NCI-H748 treated with DMSO at 0.1 percent for 48 hours (cell line): ENCODE measurements at regions not wholly inside any gene's neighbourhood (a gene's known extent, or its start where the extent isn't known, plus 50 kb on each side); places are given as distances from the start of the nearest gene placed in this dataset.
"Not testable (repeated sequence)": the region's sequence is repeated elsewhere in the genome, so short reads cannot be mapped to it uniquely, and the experiment has no call there.

Experiments
- DNase-seq: peaks from one replicate; lab custom pipeline; 2025; lab: John Stamatoyannopoulos, UW

DNA sequence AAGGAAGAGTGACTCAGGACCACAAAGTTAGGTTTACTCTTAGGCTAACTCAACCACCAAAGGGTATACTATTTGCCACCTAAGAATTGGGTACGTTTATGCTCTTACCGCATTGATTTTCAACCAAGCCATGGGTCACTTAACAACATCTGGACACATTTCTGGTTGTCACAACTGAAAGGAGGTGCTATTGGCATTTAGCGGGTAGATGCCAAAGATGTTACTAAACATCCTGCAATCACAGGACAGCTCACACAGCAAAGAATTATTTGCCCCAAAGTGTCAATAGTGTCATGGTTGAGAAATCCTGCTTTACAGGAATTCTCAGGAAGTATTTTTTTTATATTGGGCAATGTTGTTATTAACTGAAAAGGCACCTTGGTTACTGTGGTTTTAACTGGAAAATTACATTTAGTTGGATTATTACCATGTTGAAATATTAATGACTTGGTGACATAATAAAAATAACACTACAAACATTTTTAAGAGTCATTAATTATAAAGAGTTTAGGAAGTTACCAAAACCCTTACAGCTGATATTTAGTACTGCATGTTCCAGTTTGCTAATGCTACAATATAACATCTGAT lies 185.0 kb upstream of the TMEM196 start:
- no peak for DNase-seq

DNA sequence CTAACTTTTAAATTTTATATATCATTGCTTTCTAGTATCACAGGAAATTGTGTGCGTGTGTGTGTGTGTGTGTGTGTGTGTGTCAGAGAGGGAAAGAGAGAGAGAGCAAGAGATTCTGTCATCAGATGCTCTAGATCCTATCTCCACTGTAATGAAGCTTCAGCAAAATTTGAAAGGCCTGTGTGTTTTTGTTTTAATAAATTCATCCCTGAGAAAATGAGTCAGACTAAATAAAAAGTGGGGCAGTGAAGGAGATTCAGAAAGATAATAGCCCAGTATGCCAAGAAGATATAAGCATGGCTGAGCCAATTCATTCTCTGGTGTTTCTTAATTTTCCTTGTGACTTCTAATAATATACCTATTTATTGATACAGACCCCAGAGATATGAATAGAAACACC lies 184.2 kb upstream of the TMEM196 start:
- DNase-seq, result no peak

DNA sequence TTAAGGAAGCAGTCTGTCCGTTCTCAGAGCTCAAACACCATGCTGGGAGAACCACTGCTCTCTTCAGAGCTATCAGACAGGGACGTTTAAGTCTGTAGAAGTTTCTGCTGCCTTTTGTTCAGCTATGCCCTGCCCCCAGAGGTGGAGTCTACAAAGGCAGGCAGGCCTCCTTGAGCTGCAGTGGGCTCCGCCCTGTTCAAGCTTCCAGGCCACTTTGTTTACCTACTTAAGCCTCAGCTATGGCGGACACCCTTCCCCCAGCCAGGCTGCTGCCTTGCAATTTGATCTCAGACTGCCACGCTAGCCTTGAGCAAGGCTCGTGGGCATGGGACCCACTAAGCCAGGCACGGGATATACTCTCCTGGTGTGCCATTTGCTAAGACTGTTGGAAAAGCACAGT lies 180.7 kb upstream of the TMEM196 start:
- not testable (repeated sequence) for DNase-seq

DNA sequence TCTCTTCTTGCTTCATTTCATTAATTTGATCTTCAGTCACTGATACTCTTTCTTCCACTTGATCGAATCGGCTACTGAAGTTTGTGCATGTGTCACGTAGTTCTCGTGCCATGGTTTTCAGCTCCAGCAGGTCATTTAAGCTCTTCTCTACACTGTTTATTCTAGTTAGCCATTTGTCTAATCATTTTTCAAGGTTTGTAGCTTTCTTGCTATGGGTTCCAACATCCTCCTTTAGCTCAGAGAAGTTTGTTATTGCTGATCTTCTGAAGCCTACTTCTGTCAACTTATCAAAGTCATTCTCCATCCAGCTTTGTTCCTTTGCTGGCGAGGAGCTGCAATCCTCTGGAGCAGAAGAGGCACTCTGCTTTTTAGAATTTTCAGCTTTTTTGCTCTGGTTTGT lies 180.0 kb upstream of the TMEM196 start:
- not testable (repeated sequence) for DNase-seq

DNA sequence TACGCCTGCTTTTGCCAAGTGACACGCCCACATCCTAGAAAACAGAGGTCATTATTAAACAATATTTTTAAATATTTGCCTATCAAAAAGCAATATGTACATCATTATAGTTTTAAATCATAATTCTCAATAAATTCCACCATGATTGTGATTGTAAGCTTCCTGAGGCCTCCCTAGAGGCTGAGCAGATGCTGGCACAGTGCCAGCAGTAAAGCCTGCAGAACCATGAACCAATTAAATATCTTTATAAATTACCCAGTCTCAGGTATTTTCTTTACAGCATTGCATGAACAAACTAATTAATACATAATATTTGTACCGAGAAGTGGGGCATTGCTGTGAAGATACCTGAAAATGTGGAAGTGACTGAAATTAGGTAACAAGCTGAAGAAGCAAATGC lies 174.7 kb upstream of the TMEM196 start:
- DNase-seq, result no peak

DNA sequence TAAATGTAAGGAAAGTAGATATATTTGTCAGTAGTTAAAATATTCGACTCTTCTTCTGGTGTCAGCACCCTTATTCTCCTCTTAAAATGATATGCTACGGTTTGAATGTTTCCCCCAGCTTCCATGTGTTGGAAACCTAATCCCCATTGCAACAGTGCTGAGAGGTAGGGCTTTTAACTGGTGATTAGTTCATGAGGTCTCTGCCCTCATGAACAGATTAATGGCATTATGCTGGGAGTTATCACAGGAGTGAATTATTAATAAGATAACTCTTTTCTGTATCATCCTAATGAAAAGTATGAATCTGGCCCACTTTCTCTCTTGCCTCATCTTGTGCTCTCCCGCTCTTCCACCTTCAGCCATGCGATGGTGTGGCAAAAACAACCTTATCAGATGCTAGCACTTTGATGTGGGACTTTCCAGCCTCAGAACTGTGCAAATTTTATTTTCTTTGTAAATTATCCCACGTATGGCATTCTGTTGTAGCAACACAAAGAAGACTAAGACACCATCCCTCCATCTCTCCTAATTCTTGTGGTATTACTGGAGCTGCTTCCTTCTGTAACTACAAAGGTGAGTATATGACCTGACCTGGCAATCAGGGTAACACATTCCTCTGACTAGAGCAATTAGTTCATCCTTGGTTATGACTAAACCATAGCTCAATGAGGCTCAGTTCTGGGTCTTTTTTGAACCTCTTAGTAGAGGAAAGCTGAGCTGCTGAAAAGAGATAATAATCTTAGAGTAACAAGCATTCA lies 171.1 kb upstream of the TMEM196 start:
- no peak for DNase-seq

DNA sequence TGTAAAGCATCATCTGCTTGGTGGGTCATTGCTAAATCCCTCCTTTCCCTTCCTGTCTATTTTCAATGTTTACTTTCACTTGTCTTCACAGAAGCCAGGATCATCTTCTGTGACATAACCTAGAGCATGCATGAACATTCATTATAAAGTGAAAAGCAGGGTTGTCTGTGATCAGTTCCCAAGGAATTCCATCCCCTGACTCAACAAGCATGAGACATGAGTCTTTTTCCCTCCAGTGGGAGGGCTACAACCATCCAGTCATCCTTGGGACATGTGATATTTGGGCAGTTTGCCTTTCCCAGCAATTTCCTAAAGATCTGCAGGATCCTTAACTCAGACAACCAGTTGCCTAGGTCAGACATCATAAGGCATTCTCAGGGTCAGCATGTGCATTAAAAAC lies 166.3 kb upstream of the TMEM196 start:
- DNase-seq, result no peak

DNA sequence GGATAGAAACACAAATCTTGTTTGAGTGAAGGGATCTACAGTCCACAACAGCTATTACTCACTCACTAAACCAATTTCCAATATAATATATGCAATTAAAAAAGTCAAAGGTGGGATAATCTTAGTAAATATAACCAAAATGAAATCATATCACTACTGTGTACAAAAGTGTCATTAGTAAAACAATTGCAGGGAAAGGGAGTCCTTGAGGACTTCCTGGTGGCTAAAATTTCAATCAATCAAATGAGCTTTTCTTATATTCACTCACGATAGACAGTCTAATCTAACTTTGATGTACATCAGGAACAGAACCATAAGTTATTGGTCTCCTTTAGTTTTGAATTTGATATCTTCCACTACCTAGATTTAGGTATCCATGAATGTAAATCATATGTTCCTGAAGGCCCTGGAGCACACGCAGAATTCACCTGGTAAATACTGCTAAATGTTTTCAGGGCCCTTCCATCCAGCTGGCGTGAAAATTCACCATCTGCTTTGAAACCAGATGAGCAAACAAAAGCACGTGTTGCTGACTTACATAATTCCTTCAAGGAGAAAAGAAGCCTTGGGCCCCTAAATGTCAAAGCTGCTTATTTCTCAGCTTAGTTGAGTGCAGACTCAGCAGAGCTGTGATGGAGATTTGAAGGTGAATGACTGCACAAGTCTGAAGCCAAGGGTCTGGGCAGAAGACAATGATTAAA lies 159.3 kb upstream of the TMEM196 start:
- no peak for DNase-seq

DNA sequence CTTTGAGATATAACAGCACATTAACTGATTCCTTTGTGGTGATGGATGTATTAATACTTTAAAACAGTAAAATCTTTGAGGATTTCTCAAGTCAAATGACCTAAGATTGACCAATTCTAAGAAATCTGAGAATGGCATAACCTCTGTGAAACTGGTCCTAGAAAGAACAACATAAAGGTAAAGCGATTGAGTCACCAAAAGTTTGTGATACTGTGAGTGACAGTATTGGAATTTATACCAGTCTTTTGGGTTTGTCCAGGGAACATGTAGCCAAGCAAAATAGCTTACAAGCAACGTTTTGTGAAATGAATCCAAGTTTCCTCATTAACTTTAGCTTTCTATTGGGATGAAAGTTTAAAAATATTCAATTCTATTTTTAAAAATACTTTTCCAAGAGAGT lies 157.4 kb upstream of the TMEM196 start:
- DNase-seq, result no peak

DNA sequence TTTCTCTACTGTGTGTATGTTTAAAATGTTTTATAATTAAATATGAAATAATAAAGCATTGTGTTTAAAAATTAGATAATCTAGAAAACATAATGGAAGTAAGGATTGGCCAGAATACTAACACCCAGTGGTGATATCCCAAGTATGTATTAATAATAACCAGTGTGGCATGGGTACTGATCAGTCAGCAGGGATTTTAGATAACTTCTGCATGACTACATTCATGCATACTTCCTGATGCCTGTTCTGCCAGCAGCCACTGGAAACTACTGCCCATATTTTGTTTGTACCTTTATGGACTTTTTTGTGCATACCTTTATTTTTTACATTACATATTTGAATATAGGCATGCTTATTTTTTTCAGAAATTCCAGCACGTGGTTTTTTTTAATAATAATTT lies 156.6 kb upstream of the TMEM196 start:
- DNase-seq, result no peak

DNA sequence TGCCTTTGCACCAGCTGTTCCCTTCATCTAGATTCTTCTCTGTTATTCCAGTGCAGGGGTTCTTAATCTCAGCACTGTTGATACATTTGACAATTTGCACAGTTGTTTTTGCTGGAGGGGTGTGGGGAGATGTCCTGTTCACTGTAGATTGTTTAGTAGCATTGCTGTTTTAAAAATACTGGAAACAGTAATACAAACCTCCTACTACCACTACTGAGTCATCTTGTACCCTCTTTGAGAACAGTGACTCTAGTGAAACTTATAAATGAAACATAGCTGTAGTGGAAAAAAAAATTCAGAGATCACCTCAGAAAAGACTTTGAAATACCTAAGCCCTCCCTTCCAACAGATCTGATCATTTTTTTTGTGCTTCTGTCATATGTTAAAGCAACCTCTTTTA lies 154.8 kb upstream of the TMEM196 start:
- no peak for DNase-seq

DNA sequence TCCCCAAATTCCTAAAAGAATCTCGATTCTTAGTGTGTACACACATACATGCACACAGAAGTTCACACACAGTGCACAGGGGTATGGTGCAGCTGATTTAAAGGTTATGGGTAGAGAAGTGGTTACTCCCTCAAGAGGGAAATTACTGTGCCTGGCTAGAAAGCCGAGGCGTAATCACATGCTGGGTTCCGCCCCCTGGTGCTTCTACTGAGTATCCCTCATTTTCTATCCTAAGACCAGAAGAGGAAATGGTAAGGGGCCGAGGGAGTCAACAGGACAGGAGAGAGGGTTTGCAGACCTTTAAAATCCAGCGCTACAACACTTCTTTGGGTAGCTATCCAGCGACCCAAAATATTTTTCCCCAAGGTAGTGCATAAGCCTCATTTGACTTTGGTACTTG lies 147.3 kb upstream of the TMEM196 start:
- DNase-seq, result no peak

DNA sequence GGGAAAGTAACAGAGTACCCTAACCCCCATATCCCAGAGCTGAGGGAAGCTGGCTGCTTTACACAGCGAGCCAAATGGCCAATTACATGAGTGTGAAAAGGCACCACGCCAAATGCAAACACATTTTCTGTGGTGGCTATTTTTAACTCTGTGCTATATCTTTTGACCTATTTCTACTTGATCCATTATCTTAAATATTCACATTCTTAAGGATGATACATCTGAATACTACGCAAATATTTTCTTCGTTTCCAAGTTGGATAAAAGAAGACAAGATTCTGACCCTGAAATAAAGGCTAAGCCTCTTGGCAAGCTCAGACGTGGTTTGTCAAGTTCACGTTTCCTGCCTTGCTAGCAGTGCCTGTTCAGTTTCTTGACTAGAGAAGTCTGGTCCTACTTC lies 146.7 kb upstream of the TMEM196 start:
- DNase-seq, result no peak

DNA sequence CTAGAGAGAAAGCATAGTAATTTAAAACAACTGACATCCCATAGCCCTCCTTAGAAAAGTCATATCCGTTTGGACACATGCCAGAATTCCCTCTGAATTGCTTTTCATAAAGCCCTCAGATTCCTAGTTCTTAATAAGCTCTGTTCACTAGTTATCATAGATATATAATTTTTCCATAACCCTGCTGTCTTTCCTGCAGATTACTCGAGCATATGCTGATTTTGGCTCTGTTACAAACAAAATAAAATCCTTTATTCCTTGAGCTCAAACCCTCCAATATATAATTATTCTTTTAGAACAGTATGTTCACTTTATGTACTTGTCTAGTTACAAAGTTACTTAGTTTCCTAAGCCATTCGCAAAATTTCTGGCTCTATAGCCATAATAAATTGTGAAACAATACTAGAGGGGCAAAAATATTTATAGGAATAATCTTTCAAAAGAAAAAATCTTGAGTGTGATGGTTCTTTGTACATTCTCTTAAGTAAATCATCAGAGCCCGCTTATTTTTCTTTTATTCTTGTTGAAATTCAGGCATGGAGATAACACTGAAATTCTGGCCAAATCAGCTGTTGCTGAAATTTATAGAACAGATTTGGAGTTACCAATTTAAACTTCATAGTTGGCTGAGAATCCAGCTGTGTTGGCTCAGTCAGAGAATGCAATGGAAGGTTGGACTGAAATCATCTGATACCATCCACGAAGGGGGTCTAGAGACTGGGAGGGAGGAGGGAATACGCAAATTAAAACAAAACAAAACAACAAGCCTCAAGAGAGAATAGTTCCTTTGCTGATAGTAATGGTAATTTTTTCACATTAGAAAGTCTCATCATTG lies 146.1 kb upstream of the TMEM196 start:
- DNase-seq, result peak; percentile 11

DNA sequence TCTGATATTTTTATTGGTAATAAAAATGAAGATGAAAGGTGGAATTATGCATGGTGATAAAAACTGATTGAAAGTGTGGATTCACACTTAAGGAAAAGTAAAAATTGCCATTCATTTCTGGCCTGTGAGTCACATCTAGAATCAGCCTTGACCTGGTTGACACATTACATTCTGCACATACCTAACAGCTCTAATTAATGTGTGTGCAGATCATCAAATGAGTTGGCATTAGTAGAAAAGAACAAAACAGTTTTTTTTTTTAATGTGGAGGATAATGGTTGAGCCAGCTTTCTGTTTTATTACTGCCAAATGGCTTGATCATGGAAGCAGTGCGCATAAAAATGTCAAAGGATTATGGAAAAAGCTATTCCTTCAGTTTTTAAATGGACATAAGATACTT lies 142.6 kb upstream of the TMEM196 start:
- no peak for DNase-seq

DNA sequence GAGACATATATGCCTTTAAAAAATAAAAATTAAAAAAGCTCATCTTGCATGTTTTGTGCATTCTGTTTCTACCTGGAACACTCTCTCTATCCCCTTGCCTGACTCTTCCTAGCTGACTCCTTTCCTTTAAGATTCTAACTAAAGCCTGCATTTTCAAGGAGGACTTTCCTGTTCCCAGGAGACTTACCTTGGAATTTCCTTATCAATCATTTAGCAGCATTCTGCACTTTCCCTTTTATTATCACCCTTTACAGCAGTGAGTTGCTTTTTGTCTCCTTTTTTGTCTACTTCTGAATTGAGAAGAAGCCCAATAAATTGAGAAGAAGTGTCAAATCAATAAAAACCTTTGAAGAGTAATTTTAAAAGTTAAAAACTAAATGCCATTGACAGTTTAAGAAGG lies 142.2 kb upstream of the TMEM196 start:
- DNase-seq, result no peak

DNA sequence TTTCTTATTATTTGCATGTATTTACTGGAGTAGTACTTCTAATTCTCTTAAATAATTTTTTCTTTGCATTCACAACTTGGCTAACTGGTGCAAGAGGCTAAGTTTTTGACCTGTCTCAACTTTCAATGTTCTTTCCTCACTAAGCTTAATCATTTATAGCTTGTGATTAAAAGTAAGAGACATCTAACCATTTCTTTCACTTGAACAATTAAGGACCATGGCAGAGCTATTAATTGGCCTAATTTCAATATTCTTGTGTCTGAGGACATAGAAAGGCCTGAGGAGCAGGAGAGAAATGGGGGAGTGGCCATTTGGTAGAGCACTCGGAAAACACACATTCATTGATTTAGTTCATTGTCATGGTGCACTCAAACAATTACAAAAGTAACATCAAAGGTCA lies 141.4 kb upstream of the TMEM196 start:
- no peak for DNase-seq

DNA sequence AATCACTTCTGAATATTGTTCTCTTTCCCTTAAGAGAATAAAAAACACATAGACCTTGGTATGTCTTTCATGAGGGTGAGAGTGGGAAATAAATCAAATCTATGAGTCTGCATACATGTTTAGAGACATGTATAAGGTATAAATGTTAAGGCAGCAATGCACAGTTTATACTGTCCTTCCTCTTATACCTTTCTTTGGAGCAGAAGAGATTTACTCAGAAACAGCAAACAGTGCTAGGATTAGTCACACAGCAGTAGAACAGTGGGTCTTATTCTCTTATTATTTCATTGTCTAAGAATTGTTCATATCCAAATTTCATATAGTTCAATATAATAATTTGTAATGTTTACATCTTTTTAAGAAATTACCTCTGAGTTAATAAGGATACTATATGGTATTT lies 126.7 kb upstream of the TMEM196 start:
- DNase-seq, result no peak

DNA sequence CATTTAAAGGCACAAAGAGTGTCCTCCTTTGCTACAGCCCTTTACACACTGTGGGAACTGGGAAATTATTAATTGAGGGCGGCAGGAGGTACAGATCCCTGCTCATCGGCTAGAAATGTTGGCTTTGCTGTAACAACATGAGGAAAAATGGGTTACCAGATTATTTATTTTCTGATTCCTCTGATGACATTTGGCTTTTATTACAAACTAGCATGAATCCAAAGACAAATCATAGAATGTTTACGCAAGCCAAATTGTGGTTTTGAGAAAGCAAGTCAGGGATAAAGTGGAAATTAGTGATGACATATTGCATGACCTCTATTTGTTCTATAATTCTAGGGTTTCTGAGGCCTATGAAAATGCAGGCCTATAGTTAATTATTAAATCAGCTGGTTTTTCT lies 126.1 kb upstream of the TMEM196 start:
- DNase-seq, result no peak

DNA sequence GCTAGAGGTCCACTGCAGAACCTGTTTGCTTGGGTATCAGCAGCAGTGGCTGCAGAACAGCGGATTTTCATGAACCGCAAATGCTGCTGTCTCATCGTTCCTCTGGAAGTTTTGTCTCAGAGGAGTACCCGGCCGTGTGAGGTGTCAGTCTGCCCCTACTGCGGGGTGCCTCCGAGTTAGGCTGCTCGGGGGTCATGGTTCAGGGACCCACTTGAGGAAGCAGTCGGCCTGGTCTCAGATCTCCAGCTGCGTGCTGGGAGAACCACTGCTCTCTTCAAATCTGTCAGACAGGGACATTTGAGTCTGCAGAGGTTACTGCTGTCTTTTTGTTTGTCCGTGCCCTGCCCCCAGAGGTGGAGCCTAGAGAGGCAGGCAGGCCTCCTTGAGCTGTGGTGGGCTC lies 109.5 kb upstream of the TMEM196 start:
- DNase-seq, result not testable (repeated sequence)

DNA sequence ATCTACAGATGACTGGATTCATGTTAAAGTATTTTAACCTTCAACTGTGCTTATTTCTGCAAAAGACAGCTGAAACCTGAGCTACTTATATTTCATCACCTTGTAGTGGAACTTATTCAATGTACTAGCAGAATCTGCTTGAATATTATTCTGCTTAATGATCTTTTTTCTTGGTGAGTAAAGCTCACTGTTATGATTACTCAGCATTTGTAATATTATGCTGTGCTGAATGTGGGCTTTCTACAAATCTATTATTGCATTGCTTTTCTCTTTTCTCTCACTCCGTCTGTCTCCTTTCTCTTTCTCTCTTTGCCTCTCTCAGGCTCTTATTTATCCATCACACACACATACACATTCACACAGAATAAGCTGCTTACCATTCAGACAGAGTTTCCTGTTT lies 98.7 kb upstream of the TMEM196 start:
- no peak for DNase-seq

DNA sequence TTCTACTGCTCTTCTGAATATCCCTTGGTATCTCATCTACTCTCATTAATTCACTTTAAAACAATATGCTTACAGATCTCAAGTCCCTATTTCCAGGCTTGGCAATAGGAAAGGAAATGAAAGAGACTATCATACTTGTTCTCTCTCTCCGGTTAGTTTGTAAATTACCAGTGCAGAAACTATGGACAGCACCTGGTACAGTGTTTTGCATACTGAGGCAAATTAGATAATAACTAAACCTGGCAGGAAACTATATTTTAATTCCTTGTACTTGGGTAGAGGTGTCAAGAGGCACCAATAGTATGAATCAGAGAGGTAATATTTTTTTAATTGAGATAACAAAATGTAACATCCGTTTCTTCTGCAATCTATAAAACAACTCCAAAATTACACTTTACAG lies 97.7 kb upstream of the TMEM196 start:
- no peak for DNase-seq

DNA sequence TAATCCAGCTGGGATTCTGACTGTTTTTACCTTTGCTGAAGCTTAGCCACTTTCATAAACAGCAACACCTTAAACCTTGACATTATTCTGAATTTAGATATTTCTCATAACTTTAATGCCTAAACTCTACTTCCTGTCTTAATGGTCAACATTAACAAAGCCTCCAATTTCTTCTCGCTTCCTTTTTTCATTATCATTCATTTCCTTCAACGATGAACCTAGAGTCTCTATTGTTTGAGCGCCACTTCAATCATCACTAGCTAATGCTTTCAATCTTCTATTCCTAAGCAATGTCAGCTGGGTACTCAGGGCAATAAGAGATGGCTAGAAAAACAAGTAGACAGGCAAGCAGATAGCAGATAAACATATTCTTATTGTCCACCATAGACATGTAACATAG lies 96.6 kb upstream of the TMEM196 start:
- DNase-seq, result no peak
